ENCODE measurements at regions not wholly inside any gene's neighbourhood (a gene's known extent, or its start where the extent isn't known, plus 50 kb on each side); places are given as distances from the start of the nearest gene placed in this dataset.
"Not testable (repeated sequence)": the region's sequence is repeated elsewhere in the genome, so short reads cannot be mapped to it uniquely, and the experiment has no call there.

DNA sequence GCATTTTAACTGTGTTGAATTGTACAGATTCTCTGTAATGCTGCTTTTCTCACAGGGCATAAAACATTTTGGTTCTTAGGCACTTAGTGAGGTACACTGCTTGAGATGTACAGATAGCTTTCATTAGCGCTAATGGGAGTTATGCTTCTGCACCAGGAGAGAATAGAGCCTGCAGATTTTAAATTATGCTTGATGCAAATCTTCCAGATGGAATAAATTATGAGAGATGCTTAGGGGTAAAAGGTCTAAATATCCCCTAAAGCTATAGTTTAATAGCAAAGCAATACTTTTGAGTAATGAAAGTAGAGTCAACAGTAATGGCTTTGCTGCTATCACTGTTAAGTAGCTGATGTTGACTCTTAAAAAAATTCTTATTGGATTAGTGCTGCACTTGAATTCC, 248.9 kb downstream of the S1PR1 start:
- H3K4me3 ChIP-seq (ENCODE audit: low read depth, low read length): no peak overlapping the region
- TF ChIP-seq, protein P1, sequence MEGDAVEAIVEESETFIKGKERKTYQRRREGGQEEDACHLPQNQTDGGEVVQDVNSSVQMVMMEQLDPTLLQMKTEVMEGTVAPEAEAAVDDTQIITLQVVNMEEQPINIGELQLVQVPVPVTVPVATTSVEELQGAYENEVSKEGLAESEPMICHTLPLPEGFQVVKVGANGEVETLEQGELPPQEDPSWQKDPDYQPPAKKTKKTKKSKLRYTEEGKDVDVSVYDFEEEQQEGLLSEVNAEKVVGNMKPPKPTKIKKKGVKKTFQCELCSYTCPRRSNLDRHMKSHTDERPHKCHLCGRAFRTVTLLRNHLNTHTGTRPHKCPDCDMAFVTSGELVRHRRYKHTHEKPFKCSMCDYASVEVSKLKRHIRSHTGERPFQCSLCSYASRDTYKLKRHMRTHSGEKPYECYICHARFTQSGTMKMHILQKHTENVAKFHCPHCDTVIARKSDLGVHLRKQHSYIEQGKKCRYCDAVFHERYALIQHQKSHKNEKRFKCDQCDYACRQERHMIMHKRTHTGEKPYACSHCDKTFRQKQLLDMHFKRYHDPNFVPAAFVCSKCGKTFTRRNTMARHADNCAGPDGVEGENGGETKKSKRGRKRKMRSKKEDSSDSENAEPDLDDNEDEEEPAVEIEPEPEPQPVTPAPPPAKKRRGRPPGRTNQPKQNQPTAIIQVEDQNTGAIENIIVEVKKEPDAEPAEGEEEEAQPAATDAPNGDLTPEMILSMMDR (IDR thresholded peaks at IDR 0.05; ENCODE audit: borderline replicate concordance, insufficient read depth, low read depth, low read length): no peak

DNA sequence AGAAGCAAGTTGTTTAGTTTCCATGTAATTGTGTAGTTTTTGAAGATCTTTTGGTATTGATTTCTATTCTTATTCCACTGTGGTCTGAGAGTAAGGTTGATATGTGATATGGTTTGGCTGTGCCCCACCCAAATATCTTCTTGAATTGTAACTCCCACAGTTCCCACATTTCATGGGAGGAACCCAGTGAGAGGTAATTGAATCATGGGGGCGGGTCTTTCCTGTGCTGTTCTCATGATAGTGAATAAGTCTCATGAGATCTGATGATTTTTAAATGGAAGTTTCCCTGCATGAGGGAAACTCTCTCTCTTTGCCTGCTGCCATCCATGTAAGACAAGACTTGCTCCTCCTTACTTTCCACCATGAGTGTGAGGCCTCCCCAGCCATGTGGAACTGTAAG, 255.3 kb downstream of the S1PR1 start:
- H3K4me3 ChIP-seq (ENCODE audit: low read depth, low read length): not testable (repeated sequence)

DNA sequence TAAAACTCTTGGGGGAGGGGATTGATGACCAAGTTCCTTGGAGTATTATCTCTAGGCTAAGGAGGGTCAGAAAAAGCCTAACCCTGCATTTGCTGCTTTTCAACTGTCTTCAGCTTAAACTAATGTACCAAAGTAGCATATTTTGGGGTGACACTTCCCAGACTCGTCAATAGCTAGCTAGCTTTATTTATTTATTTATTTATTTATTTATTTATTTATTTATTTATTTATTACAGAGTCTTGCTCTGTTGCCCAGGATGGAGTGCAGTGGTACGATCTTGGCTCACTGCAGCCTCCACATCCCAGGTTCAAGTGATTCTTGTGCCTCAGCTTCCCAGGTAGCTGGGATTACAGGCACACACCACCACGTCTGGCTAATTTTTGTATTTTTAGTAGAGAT, 257.1 kb downstream of the S1PR1 start:
- not testable (repeated sequence) for H3K4me3 ChIP-seq (ENCODE audit: low read depth, low read length)

DNA sequence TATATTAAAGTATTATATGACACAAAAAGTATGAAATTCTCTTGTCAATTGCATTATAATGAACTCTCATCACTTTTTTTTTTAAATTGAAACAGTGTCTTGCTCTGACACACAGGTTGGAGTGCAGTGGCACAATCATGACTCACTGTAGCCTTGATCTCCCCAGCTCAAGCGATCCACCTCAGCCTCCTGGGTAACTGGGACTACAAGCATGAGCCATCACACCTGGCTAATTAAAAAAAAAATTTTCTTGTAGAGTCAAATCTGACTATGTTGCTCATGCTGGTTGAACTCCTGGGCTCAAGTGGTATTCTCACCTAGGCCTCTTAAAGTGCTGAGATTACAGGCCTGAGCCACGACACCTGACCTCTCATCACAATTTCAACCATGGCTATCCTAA, 259.3 kb downstream of the S1PR1 start:
- TF ChIP-seq, protein P1 (IDR thresholded peaks at IDR 0.05; ENCODE audit: borderline replicate concordance, insufficient read depth, low read depth, low read length): no peak
- no peak overlapping the region for H3K4me3 ChIP-seq (ENCODE audit: low read depth, low read length)

DNA sequence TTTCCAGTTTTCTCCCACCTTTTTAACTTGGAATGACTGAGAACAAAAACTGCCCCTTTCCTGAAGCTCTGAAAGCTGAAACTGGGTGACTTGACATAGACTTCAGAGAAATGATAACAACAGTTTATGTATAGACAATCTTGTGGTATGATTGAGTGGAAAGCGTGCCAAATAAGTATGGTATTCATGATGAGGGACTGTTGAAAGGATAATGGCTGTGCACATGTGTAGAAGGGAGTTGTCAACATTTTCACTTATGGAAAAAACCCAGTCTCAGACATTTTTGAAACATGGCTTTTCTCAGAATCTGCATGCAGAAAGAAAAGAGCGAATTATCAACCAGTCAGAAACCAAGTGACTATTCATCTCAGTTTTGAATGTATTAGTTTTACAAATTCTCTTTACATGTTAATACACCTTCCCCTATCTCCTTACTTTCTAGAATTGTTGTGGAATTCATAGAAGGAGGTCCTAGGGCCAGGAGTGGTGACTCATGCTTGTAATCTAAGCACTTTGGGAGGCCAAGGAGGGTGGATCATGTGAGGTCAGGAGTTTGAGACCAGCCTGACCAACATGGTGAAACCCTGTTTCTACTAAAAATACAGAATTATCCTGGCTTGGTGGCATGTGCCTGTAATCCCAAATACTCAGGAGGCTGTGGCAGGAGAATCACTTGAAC, 261.2 kb downstream of the S1PR1 start:
- TF ChIP-seq, protein P1 (IDR thresholded peaks at IDR 0.05; ENCODE audit: borderline replicate concordance, insufficient read depth, low read depth, low read length): no peak
- no peak overlapping the region for H3K4me3 ChIP-seq (ENCODE audit: low read depth, low read length)

DNA sequence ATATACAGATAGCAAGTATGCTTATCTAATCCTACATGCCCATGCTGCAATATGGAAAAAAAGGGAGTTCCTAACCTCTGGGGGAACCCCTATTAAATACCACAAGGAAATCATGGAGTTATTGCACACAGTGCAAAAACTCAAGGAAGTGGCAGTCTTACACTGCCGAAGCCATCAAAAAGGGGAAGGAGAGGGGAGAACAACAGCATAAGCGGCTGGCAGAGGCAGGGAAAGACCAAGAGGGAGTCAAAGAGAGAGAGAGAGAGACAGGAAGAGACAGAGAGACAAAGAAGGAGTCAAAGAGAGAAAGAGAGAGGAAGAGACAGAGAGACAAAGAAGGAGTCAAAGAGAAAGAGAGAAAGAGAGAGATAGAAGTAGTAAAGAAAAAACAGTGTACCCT, 267.3 kb downstream of the S1PR1 start:
- H3K4me3 ChIP-seq (ENCODE audit: low read depth, low read length): not testable (repeated sequence)

DNA sequence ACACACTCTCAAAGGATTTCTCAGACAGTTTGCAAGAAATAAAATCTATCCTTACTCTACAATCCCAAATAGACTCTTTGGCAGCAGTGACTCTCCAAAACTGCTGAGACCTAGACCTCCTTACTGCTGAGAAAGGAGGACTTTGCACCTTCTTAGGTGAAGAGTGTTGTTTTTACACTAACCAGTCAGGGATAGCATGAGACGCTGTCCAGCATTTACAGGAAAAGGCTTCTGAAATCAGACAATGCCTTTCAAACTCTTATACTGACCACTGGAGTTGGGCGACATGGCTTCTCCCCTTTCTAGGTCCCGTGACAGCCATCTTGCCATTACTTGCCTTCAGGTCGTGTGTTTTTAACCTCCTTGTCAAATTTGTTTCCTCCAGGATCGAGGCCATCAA, 268.4 kb downstream of the S1PR1 start:
- not testable (repeated sequence) for H3K4me3 ChIP-seq (ENCODE audit: low read depth, low read length)

DNA sequence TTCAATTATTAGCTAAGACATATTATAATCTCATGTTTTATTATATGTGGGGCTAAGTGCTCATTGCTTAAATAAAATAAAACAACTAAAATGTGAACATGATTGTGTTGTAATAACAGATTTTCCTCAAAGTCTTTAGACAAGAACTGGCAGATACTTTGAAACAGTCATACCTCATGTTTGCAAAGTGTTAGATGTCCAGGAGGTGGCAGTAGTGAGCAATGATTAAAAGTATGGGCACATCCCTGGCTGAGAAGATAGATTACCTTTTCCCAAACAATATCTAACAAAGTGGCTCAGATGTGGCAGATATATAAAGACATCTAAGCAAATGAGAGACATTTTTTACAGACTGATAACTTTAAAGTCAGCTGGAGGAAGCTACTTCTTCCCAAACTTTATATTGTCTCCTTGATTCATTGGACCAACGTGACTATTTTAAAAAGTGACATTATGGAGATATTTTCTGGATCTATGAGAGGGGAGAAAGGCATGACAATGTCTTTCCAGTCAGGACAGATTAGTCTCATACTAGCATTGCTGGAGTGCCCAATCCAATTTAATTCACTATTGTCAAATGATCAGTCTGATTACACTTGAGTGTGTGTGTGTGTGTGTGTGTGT, 269.8 kb downstream of the S1PR1 start:
- H3K4me3 ChIP-seq (ENCODE audit: low read depth, low read length): no peak overlapping the region
- TF ChIP-seq, protein P1 (IDR thresholded peaks at IDR 0.05; ENCODE audit: borderline replicate concordance, insufficient read depth, low read depth, low read length): peak; percentile 52; the same call in 1 of the 2 replicates

DNA sequence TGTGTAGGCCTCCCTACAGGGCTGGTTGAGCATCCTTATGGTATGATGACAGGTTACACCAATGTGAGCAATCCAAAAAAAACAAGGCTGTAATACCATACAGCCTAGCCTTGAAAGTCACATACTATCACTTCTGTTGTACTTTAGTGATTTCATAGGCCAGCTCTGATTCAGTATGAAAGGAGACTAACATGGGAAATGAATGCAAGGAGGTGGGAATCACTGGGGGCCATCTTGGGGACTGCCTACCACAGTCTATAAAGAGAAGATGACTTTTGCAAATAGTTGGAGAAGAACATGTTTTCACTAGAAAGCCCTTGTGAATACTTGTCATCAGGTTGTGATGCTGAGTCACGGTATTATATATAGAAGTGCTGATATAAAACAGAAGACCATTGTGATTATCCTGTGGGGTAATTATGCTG, 270.7 kb downstream of the S1PR1 start:
- H3K4me3 ChIP-seq (ENCODE audit: low read depth, low read length): no peak overlapping the region
- TF ChIP-seq, protein P1 (IDR thresholded peaks at IDR 0.05; ENCODE audit: borderline replicate concordance, insufficient read depth, low read depth, low read length): no peak
